Embryonic facial prominence (tissue), 1 donor: ENCODE measurements at regions not wholly inside any gene's neighbourhood (a gene's known extent, or its start where the extent isn't known, plus 50 kb on each side); places are given as distances from the start of the nearest gene placed in this dataset.
"Not testable (repeated sequence)": the region's sequence is repeated elsewhere in the genome, so short reads cannot be mapped to it uniquely, and the experiment has no call there.

Experiments used
- DNase-seq: peaks from one replicate; pipeline ENCODE4 v3.0.0-alpha.2; 2016; ENCODE audit errors: extremely low spot score

- no peak for DNase-seq
Observed at GRCh38 chr18:42474577-42474976, 519.5 kb downstream of the PIK3C3 start.

GRCh38 chr18:42475157-42475556, 520.1 kb downstream of the PIK3C3 start:
- DNase-seq = no peak

- no peak for DNase-seq
Observed at GRCh38 chr18:42477267-42477666, 522.2 kb downstream of the PIK3C3 start.

- DNase-seq = no peak
Observed at GRCh38 chr18:42480441-42480840, 525.4 kb downstream of the PIK3C3 start.

- no peak for DNase-seq
Observed at GRCh38 chr18:42484648-42485047, 529.6 kb downstream of the PIK3C3 start.

- DNase-seq = no peak
Observed at GRCh38 chr18:42486271-42486670, 531.2 kb downstream of the PIK3C3 start.

- no peak for DNase-seq
Observed at GRCh38 chr18:42508683-42509296, 553.8 kb downstream of the PIK3C3 start.

GRCh38 chr18:42509750-42510415, 554.8 kb downstream of the PIK3C3 start:
- DNase-seq = no peak

GRCh38 chr18:42510540-42510939, 555.5 kb downstream of the PIK3C3 start:
- DNase-seq = no peak

- DNase-seq = no peak
Observed at GRCh38 chr18:42513441-42513840, 558.4 kb downstream of the PIK3C3 start.

GRCh38 chr18:42514512-42514911, 559.5 kb downstream of the PIK3C3 start:
- no peak for DNase-seq

GRCh38 chr18:42517896-42518295, 562.9 kb downstream of the PIK3C3 start:
- no peak for DNase-seq

GRCh38 chr18:42518331-42518730, 563.3 kb downstream of the PIK3C3 start:
- DNase-seq = not testable (repeated sequence)

GRCh38 chr18:42520138-42520537, 565.1 kb downstream of the PIK3C3 start:
- DNase-seq = no peak

- DNase-seq = no peak
Observed at GRCh38 chr18:42525905-42526304, 570.9 kb downstream of the PIK3C3 start.

- no peak for DNase-seq
Observed at GRCh38 chr18:42527766-42528165, 572.7 kb downstream of the PIK3C3 start.

GRCh38 chr18:42530276-42530675, 575.2 kb downstream of the PIK3C3 start:
- DNase-seq = no peak

- DNase-seq = no peak
Observed at GRCh38 chr18:42532119-42532518, 577.1 kb downstream of the PIK3C3 start.

GRCh38 chr18:42533009-42533575, 578.1 kb downstream of the PIK3C3 start:
- DNase-seq = no peak

- no peak for DNase-seq
Observed at GRCh38 chr18:42533616-42534015, 578.6 kb downstream of the PIK3C3 start.

GRCh38 chr18:42534313-42534712, 579.3 kb downstream of the PIK3C3 start:
- DNase-seq = no peak

- no peak for DNase-seq
Observed at GRCh38 chr18:42536442-42536841, 579.0 kb downstream of the RIT2 start.

GRCh38 chr18:42537291-42537690, 578.2 kb downstream of the RIT2 start:
- DNase-seq = no peak
